HG03280 (cell line): ENCODE measurements at regions not wholly inside any gene's neighbourhood (a gene's known extent, or its start where the extent isn't known, plus 50 kb on each side); places are given as distances from the start of the nearest gene placed in this dataset.

Source experiments
- ATAC-seq: cut with Tn5 transposase; IDR thresholded peaks from one replicate; pipeline ENCODE4 v1.9.1; 2021; ENCODE audit warnings: mild to moderate bottlenecking, moderate library complexity; ENCODE audit not compliant: unreplicated experiment

GRCh38 chr18:78130232-78131195, 849.1 kb upstream of the SALL3 start:
- ATAC-seq = no peak

- ATAC-seq = no peak
Measured at GRCh38 chr18:78133729-78134128, 845.9 kb upstream of the SALL3 start.

DNA sequence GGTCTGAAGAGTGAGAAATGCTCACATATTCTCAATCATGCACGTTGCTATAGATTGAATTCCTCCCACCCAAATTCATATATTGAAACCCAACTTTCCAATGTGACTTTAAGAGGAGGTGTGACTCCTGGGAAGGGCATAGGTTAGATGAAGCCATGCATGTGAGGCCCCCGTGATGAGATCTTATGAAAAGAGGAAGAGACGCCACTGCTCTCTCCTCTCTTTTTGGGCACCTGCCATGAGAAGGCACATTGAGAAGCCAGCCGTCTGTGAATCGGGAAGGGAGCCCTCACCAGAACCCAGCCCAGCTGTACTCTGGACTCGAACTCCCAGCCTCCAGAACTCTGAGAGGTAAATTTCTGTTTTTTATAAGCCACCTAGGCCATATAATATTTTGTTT, 842.6 kb upstream of the SALL3 start:
- no peak for ATAC-seq

GRCh38 chr18:78138983-78139496, 840.6 kb upstream of the SALL3 start:
- no peak for ATAC-seq

GRCh38 chr18:78140294-78140693, 839.3 kb upstream of the SALL3 start:
- no peak for ATAC-seq

- ATAC-seq = no peak
Measured at GRCh38 chr18:78144669-78145068, 834.9 kb upstream of the SALL3 start.

GRCh38 chr18:78145096-78145495, 834.5 kb upstream of the SALL3 start:
- ATAC-seq = no peak

DNA sequence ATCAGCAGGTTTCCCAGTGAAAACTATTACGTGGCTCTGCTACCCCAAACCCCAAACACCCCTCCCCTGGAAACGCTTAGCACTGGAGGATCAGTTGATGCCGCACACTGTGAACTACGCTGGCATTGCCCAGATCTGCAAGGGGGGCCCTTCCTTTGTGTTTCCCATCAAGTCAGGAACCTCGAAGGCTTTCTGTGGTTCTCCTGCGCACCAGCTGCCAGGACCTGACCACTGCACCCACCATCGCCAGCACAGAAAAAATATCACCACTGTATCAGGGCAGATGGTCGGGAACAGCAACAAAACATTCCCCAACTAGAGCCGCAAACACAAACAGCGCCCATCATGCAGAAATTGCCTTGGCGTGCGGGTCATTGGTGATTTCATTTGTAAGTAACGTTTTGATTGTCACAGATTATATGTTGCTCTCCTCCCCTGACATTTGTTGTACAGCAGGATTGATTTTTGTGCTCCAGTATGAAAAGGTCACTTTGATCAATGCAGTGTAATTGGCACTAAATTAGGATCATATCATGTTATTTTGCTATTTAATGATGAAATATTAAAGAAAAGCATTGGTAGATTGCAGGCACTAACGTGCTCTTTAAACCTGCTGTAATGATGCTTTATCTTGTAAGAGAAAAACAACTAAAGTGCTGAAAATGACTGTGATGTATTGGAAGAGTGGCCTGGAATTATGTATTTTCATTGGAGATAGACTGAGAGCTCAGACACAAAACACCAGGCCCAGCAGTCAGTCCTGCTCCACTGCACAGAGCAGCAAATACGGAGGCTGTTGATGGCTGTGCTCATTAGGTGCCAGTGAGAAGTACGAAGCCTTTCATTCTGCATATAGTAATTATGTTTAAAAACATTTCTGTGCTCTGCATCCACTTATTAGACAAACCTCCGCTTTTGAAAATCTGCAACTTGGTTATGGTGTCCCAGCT, 833.2 kb upstream of the SALL3 start:
- no peak for ATAC-seq

DNA sequence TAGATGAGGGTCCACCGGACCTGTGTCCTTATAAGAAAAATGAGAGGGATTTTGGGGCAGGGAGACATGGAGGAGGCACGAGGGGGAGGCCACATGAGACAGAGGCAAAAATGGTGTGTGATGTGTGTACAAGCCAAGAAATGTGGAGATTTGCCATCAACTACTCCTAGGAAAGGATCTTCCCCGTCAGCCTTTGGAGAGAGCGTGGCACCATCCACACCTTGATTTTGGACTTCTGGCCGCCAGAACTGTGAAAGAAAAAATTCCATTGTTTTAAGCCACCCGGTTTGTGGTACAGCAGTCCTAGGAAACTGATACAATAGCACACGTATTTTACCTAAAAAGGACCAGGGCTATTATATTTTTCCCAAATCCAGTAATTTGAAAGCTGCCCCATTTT, 829.0 kb upstream of the SALL3 start:
- no peak for ATAC-seq

- no peak for ATAC-seq
Measured at GRCh38 chr18:78151234-78151633, 828.4 kb upstream of the SALL3 start.

GRCh38 chr18:78151948-78152725, 827.5 kb upstream of the SALL3 start:
- ATAC-seq = no peak

DNA sequence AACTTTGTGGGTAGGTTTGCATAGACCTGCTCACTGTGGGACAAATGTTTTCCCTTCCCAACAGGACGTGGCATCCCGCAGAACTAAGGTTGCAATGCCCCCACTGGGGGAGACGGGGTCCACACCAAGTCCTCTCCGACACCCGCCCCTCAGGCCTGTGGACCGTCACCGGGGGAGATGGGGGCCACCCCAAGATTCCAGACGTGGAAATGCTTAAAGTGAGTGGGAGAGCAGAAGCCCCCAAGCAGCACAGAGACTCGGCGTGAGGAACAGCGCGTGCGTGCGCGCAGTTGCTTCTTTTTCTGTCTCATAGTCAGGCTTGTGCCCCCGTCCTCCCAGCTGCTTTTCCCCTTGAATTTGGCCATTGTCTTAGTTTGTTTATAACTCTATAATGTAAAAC, 826.3 kb upstream of the SALL3 start:
- ATAC-seq = no peak

DNA sequence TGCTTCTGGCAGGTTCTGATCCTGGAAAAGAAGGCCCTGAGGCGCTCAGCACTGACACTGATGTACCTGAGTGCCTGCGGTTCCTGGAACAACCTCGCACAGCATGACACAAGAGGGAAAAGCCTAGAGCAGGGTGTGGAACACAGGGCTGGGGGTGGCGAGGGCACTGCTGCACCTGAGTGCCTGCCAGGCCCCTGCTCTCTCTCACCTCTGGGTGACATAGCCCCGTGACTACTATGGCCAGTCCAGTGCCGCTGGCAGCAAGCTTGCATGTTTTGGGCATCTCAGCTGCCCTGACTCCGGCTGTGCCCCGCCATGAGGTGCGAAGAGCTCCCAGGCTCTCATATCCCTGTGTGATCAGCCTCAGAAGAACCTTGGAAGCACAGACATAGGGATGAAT, 825.2 kb upstream of the SALL3 start:
- no peak for ATAC-seq

GRCh38 chr18:78154853-78155252, 824.8 kb upstream of the SALL3 start:
- ATAC-seq = no peak

DNA sequence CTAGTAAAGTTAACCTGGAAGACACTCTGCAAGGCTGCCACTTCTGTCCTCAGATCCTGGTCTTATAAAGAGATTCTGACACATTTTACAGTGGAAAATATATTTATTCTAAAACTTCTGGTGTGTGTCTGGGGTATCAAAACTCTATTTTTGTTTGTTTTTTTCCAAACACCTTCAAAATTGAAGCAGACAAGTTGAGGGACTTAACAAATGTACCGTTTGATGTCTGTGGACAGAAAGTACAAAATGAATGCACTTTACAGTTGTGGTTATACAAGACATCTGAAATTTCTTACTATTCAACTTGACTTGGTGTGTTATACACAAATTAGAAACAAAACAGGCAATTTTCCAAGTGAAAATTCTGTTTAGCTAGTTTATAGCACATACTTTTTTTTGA, 823.2 kb upstream of the SALL3 start:
- no peak for ATAC-seq

DNA sequence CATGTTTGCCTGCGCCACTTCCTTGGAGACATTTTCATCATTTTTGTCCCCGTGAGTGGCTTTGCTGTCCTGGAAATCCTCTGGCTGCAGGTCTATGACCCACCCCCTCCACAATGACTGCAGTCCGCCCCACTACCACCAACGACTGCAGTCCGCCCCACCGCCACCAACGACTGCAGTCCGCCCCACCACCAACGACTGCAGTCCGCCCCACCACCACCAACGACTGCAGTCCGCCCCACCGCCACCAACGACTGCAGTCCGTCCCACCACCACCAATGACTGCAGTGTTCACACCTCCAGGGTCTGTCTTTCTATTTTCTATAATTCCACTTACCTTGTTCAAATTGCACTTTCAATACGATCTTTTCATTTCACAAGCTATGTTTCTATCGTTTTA, 820.7 kb upstream of the SALL3 start:
- no peak for ATAC-seq

DNA sequence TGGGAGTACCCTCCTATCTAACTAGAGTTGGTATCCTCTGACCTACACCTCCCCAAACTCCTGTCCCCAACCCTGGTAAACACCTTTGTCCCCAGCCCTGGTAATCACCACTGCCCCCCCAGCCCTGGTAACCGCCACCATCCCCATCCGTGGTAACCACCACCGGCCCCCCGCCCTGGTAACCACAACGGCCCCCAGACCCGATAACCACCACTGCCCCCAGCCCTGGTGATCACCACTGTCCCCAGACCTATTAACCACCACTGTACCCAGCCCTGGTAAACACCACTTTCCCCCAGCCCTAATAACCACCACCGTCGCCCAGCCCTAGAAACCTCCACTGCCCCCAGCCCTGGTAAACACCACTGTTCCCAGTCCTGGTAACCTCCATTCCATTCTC, 820.2 kb upstream of the SALL3 start:
- ATAC-seq = no peak

DNA sequence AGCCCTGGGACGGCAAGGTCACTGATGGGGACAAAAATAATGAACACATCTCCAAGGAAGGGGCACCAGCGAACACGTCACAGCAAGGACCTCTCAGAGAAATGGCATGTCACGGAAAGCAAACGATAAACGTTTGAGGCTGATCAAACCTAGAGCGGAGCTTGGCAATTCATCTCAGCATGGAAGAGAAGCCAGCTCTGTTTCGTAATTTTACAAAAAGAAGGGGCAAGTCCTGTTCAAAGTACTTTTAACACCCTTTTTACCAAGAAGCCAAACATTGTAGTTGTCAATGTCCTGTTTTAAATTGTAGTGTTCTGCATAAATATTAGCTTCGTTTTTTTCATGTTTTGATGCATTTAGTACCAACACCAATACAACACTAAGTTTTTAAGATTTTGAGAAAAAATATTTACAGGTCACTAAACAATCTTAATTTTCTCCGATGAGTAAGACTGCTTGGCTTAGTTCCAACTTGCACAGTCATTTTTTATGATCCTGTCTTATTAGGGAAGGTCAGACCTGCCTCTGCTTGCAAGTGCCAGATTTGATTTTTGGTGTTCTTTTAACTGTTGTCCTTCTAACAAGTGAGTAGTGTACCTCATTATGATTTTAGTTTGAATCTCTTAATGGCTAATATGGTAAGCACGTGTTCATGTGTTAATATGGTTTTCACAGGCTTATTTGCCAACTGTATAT, 818.5 kb upstream of the SALL3 start:
- ATAC-seq = no peak

- ATAC-seq = no peak
Measured at GRCh38 chr18:78165525-78165924, 814.1 kb upstream of the SALL3 start.

GRCh38 chr18:78168526-78168925, 811.1 kb upstream of the SALL3 start:
- ATAC-seq = no peak
